GM12872 (cell line): ENCODE measurements at regions not wholly inside any gene's neighbourhood (a gene's known extent, or its start where the extent isn't known, plus 50 kb on each side); places are given as distances from the start of the nearest gene placed in this dataset.

Experiments used
- CTCF ChIP-seq: IDR thresholded peaks from 3 replicates; pipeline ENCODE4 v1.5.1; 2011; ENCODE audit warnings: low read depth, mild to moderate bottlenecking, low read length, moderate library complexity; ENCODE audit not compliant: insufficient read depth

DNA sequence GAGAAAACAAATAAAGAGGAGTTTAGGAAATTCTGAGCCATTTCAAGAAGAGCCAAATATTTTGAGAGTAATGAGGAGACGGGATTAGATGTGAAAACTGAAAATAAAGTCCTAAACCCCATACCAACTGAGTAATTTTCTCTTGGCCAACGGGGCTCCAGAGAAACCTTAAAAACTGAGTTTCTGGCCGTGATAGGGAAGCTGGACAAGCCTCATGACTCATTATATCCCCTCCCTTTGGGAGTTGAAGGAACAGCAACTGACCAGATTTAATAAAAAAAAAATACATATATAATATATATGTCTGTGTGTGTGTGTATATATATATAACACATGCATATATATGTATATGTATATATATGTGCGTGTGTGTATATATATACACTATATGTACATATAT, 119.6 kb downstream of the PRDM9 start:
- TF ChIP-seq CTCF, result no peak

- no peak for TF ChIP-seq CTCF
These were observed 120.6 kb downstream of the PRDM9 start for GRCh38 chr5:23627976-23628375.

- no peak for TF ChIP-seq CTCF
These were observed 122.0 kb downstream of the PRDM9 start for GRCh38 chr5:23629396-23629795.

DNA sequence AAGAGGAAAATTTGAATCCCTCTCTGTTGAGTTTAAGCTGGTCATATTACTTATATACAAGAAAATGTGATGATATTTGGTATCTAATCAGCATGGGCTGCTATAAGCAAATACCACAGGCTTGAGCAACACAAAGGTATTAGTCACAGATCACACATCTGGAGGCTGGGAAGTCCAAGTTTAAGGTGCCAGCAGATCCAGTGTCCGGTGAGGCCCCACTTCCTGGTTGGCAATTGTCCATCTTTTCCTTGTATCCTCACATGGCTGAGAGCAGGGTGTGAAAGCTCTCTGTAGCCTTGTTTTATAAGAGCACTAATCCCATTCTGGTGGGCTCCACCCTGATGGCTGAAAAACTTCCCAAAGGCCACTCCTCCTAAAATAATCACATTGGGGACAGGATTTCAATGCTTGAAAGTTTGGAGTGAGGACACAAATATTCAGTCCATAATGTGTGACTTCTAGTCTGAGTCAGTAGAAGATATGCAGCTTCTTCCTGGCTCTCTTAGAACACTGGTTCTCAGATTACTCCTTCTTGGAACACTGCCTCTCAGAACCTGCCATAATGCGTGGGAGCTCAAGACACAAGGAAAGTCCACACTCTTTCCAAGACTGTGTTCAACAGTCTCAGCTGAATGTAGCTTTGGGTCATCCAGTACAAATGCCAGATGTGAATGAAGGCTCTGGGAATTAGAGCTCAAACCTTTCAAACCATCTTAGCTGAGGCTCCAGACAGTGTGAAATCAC, 124.1 kb downstream of the PRDM9 start:
- TF ChIP-seq CTCF, result no peak

DNA sequence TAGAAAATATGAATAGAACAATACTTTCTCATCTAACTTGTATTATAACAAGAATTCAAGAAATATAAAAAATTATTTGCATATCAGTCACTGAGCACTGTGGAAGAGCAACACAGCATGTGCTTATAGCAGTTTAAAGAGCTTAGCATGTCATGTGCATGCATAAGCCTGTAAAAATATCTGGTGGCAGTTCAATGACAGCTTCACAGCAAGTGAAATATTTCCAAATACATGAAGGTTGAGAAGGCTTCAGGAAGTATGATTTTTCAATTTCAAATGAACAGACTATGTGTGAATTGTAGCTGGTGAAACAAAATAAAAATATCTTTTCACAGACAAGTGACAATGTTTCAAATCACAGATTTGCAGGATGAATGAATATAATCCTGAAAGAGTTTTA, 128.5 kb downstream of the PRDM9 start:
- no peak for TF ChIP-seq CTCF

DNA sequence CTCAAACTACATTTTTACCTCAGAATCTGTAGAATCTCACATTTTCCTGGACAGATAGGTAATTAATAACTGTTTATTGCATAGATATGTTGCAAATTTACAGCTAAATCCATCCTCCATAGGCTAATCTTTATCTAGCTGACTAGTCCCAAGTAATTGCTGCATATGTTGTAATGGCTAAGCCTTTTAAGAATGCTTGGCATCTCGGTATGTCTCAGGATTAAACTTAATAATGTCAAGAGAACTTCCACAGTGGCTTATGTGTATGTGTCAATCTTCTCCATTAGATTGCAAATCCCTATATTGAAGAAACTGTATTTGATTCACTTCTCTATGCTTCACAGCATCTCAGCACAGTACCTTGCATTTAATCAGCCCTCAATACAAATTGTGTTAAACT, 131.9 kb downstream of the PRDM9 start:
- TF ChIP-seq CTCF, result no peak

- TF ChIP-seq CTCF, result no peak
These were observed 141.2 kb downstream of the PRDM9 start for GRCh38 chr5:23648656-23649055.
